Neuronal stem cell (in vitro differentiated cells): ENCODE measurements at regions not wholly inside any gene's neighbourhood (a gene's known extent, or its start where the extent isn't known, plus 50 kb on each side); places are given as distances from the start of the nearest gene placed in this dataset.
"Not testable (repeated sequence)": the region's sequence is repeated elsewhere in the genome, so short reads cannot be mapped to it uniquely, and the experiment has no call there.

Source experiments
- DNase-seq: peaks from one replicate; pipeline ENCODE4 v3.0.0-alpha.2; 2013; ENCODE audit warnings: low spot score
- H2AFZ ChIP-seq: one replicate; pipeline ENCODE4 v1.6.1; 2013; ENCODE audit warnings: mild to moderate bottlenecking, low read length, inconsistent platforms
- H2AK5ac ChIP-seq: 2 replicates; pipeline ENCODE4 v1.6.1; 2013; ENCODE audit warnings: low read depth, mild to moderate bottlenecking, inconsistent platforms, low read length, moderate library complexity, mixed read lengths
- H2BK120ac ChIP-seq: 2 replicates; pipeline ENCODE4 v1.6.1; 2013; ENCODE audit warnings: low read depth, mild to moderate bottlenecking, inconsistent platforms, low read length, moderate library complexity, mixed read lengths
- H2BK12ac ChIP-seq: one replicate; pipeline ENCODE4 v1.6.1; 2013; ENCODE audit warnings: low read length, inconsistent platforms
- H2BK15ac ChIP-seq: 2 replicates; pipeline ENCODE4 v1.6.1; 2013; ENCODE audit warnings: mild to moderate bottlenecking, low read length, inconsistent platforms, mixed read lengths
- H2BK5ac ChIP-seq: one replicate; pipeline ENCODE4 v1.6.1; 2013; ENCODE audit warnings: inconsistent platforms, mild to moderate bottlenecking, low read length, moderate library complexity
- H3K14ac ChIP-seq: one replicate; pipeline ENCODE4 v1.6.1; 2013; ENCODE audit warnings: low read length, inconsistent platforms
- H3K18ac ChIP-seq: 2 replicates; pipeline ENCODE4 v1.6.1; 2013; ENCODE audit warnings: low read length, inconsistent platforms
- H3K23ac ChIP-seq: 2 replicates; pipeline ENCODE4 v1.6.1; 2013; ENCODE audit warnings: low read depth, mild to moderate bottlenecking, mixed read lengths, low read length, inconsistent platforms; ENCODE audit not compliant: poor library complexity
- H3K27ac ChIP-seq: replicated peaks from 3 replicates; pipeline ENCODE4 v1.5.1; 2013; ENCODE audit warnings: low read length, inconsistent platforms
- H3K27me3 ChIP-seq, 3 experiments: 2 replicates each; pipeline ENCODE4 v1.6.1; 2013; ENCODE audit warnings: low read length in 3 of 3, mild to moderate bottlenecking in 2 of 3, inconsistent platforms in 1 of 3, low read depth in 1 of 3, mixed read lengths in 1 of 3, moderate library complexity in 1 of 3; ENCODE audit not compliant: control insufficient read depth in 3 of 3, insufficient read depth in 3 of 3
- H3K36me3 ChIP-seq, 2 donors: replicated peaks in 1 of 2; 2 replicates each; pipeline ENCODE4 v1.6.1; 2013; ENCODE audit warnings: low read length in 2 of 2; ENCODE audit not compliant: control insufficient read depth in 2 of 2, insufficient read depth in 2 of 2
- H3K4ac ChIP-seq: 2 replicates; pipeline ENCODE4 v1.6.1; 2013; ENCODE audit warnings: inconsistent platforms, mild to moderate bottlenecking, low read length, moderate library complexity
- H3K4me1 ChIP-seq, 2 donors: 1 replicate in 1 of 2; 2 replicates in 1 of 2; pipeline ENCODE4 v1.6.1; 2013; ENCODE audit warnings: low read length in 2 of 2, low read depth in 1 of 2; ENCODE audit not compliant: control insufficient read depth in 2 of 2, insufficient read depth in 1 of 2
- H3K4me2 ChIP-seq: one replicate; pipeline ENCODE4 v1.6.1; 2013; ENCODE audit warnings: mild to moderate bottlenecking, low read length, inconsistent platforms; ENCODE audit not compliant: insufficient read depth, poor library complexity, severe bottlenecking
- H3K4me3 ChIP-seq, 2 donors: 2 replicates each; pipeline ENCODE4 v1.5.1; 2013; ENCODE audit warnings: low read length in 2 of 2, mild to moderate bottlenecking in 2 of 2, inconsistent platforms in 1 of 2, moderate library complexity in 1 of 2
- H3K79me1 ChIP-seq: one replicate; pipeline ENCODE4 v1.6.1; 2013; ENCODE audit warnings: low read depth, mild to moderate bottlenecking, inconsistent platforms, low read length, moderate library complexity
- H3K9ac ChIP-seq: one replicate; pipeline ENCODE4 v1.6.1; 2013; ENCODE audit warnings: mild to moderate bottlenecking, low read depth, low read length, inconsistent platforms; ENCODE audit not compliant: poor library complexity
- H3K9me3 ChIP-seq, 2 donors: replicated peaks in 1 of 2; 2 replicates each; pipeline versions ENCODE3 to v1.6.1; 2013; ENCODE audit warnings: low read length in 2 of 2, mild to moderate bottlenecking in 2 of 2, inconsistent platforms in 1 of 2, low read depth in 1 of 2, mixed read lengths in 1 of 2, moderate library complexity in 1 of 2; ENCODE audit not compliant: control insufficient read depth in 2 of 2, insufficient read depth in 1 of 2
- H4K8ac ChIP-seq: one replicate; pipeline ENCODE4 v1.6.1; 2013; ENCODE audit warnings: low read depth, mild to moderate bottlenecking, inconsistent platforms, low read length, moderate library complexity
- H4K91ac ChIP-seq: one replicate; pipeline ENCODE4 v1.6.1; 2013; ENCODE audit warnings: low read length, low read depth, mild to moderate bottlenecking, inconsistent platforms; ENCODE audit not compliant: poor library complexity
- WGBS, 2 donors: extraction: QIAGEN DNeasy Blood & Tissue Kit; methylation state at CpG; one replicate each; pipeline ENCODE4 v1.1.7; 2013; ENCODE audit warnings: missing lambda C conversion rate in 2 of 2, mixed read lengths in 1 of 2; ENCODE audit not compliant: insufficient read length in 2 of 2, insufficient replicate concordance in 1 of 2; ENCODE audit errors: extremely low coverage in 2 of 2; 5-methylcytosine and 5-hydroxymethylcytosine counted together

- H3K4me1 ChIP-seq = no peaks in the 10 kb centered on the region
- no peaks in the 10 kb centered on the region for H3K27me3 ChIP-seq
- no peak overlapping the region for H2BK120ac ChIP-seq
- no peak overlapping the region for H3K4ac ChIP-seq
- no peak overlapping the region for H2BK12ac ChIP-seq
- H4K8ac ChIP-seq = no peak overlapping the region
- no peaks in the 10 kb centered on the region for H3K79me1 ChIP-seq
- no peak overlapping the region for H3K9ac ChIP-seq
- H2BK5ac ChIP-seq = no peak overlapping the region
- no CpG with 5 or more reads among the region's 1 CpG for WGBS, 2 donors
- H3K4me2 ChIP-seq = no peak overlapping the region
- H3K36me3 ChIP-seq = no peaks in the 10 kb centered on the region
- no peak overlapping the region for H2AK5ac ChIP-seq
- H2AFZ ChIP-seq = no peak overlapping the region
- no peak overlapping the region for H2BK15ac ChIP-seq
- H3K9me3 ChIP-seq = no peaks in the 10 kb centered on the region
- no peak overlapping the region for H3K18ac ChIP-seq
- H3K27ac ChIP-seq = no peak overlapping the region
- no peak overlapping the region for H3K14ac ChIP-seq
- no peak overlapping the region for H3K23ac ChIP-seq
- no peak overlapping the region for H3K4me3 ChIP-seq
- no peak for DNase-seq
- no peak overlapping the region for H4K91ac ChIP-seq
Measured at GRCh38 chr3:89032346-89033013, 74.9 kb upstream of the EPHA3 start.

GRCh38 chr3:89034723-89035122, 72.7 kb upstream of the EPHA3 start:
- H3K36me3 ChIP-seq, H3K27ac ChIP-seq, H3K9ac ChIP-seq, H2BK120ac ChIP-seq, H3K14ac ChIP-seq, H2BK12ac ChIP-seq, H3K23ac ChIP-seq, H2BK5ac ChIP-seq, H4K8ac ChIP-seq, H3K18ac ChIP-seq, H3K79me1 ChIP-seq, H3K4me1 ChIP-seq, H2BK15ac ChIP-seq, H3K4me2 ChIP-seq, H3K27me3 ChIP-seq, H4K91ac ChIP-seq, DNase-seq, H3K4me3 ChIP-seq, H3K9me3 ChIP-seq, H3K4ac ChIP-seq, H2AK5ac ChIP-seq: not testable (repeated sequence)
- H2AFZ ChIP-seq = peak overlapping the region; percentile 40
- WGBS, 2 donors = no CpG with 5 or more reads among the region's 6 CpGs

- Histone ChIP-seq H2BK15ac (no peak overlapping the region), H2AK5ac (no peak overlapping the region), H3K23ac (no peak overlapping the region), H4K8ac (no peak overlapping the region), H3K4me1 (peaks cover 5 to 6% of the 10 kb centered on the region in 2 donors), H3K4me2 (no peak overlapping the region), H3K79me1 (no peaks in the 10 kb centered on the region), H3K14ac (no peak overlapping the region), H3K27ac (no peak overlapping the region), H2BK5ac (no peak overlapping the region), H3K36me3 (no peaks in the 10 kb centered on the region), H2AFZ (no peak overlapping the region), H4K91ac (no peak overlapping the region), H3K4me3 (no peak overlapping the region), H3K18ac (no peak overlapping the region), H3K9me3 (peaks cover 0 to 11% of the 10 kb centered on the region in 2 donors), H3K9ac (no peak overlapping the region), H3K27me3 (no peaks in the 10 kb centered on the region), H2BK12ac (no peak overlapping the region), H2BK120ac (no peak overlapping the region), H3K4ac (no peak overlapping the region)
- WGBS, 2 donors = no CpG with 5 or more reads among the region's 1 CpG
- DNase-seq = no peak
Measured at GRCh38 chr3:89038869-89039268, 68.6 kb upstream of the EPHA3 start.

- H4K91ac ChIP-seq = no peak overlapping the region
- no peak overlapping the region for H3K18ac ChIP-seq
- H3K23ac ChIP-seq = no peak overlapping the region
- no peak overlapping the region for H2BK5ac ChIP-seq
- H3K27me3 ChIP-seq = no peaks in the 10 kb centered on the region
- H3K4me1 ChIP-seq = peaks cover 5 to 6% of the 10 kb centered on the region in 2 donors
- H3K14ac ChIP-seq = no peak overlapping the region
- no peak overlapping the region for H3K4me3 ChIP-seq
- H3K4ac ChIP-seq = no peak overlapping the region
- no CpG with 5 or more reads among the region's 3 CpGs for WGBS, 2 donors
- H3K36me3 ChIP-seq = no peaks in the 10 kb centered on the region
- H2BK15ac ChIP-seq = no peak overlapping the region
- H3K79me1 ChIP-seq = no peaks in the 10 kb centered on the region
- no peak overlapping the region for H4K8ac ChIP-seq
- H2AFZ ChIP-seq = peak overlapping the region; percentile 48
- peaks cover 0 to 11% of the 10 kb centered on the region in 2 donors for H3K9me3 ChIP-seq
- no peak for DNase-seq
- H2BK12ac ChIP-seq = no peak overlapping the region
- H3K4me2 ChIP-seq = no peak overlapping the region
- no peak overlapping the region for H2BK120ac ChIP-seq
- H3K9ac ChIP-seq = no peak overlapping the region
- no peak overlapping the region for H3K27ac ChIP-seq
- no peak overlapping the region for H2AK5ac ChIP-seq
Measured at GRCh38 chr3:89042236-89042835, 65.1 kb upstream of the EPHA3 start.
